GM19238 (cell line): ENCODE measurements at regions not wholly inside any gene's neighbourhood (a gene's known extent, or its start where the extent isn't known, plus 50 kb on each side); places are given as distances from the start of the nearest gene placed in this dataset.
"Not testable (repeated sequence)": the region's sequence is repeated elsewhere in the genome, so short reads cannot be mapped to it uniquely, and the experiment has no call there.

Experiments
- DNase-seq: peaks from one replicate; pipeline ENCODE4 v3.0.0; 2011; ENCODE audit warnings: low spot score; ENCODE audit not compliant: insufficient read length

GRCh38 chr9:115849679-115850412, 303.7 kb upstream of the PAPPA start:
- no peak for DNase-seq

DNA sequence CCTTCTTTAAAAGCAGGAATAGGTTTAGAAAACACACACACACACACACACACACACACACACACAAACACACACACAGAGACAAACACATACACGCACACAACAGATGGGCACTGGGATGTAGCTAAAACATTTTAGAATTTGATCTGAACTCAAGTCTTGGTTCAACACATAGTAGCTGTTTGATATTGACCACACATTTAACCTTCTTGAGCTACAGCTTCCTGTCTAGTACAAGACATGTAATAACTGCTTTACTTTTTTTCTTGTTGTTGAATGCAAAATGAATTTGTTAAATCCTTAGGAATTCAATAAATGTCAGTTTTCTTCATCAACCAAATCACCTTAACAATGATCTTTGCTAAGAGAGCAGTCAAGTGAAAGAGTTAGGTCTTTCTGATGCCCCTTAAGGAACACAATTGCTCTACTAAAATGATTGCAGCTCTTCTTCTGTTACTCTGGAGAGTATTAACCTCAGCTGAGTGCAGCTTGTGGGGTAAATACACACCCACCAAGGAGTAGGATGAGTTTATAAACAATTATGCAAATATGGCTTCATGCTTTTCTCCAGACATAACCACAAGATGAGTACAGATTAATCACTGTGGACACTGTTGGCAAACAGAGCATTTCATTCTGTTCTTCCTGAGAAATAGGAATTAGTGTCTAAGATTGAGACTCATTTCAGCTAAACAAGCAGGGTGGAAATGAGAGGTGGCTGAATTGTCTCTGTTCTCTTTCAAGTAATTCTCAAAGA, 302.9 kb upstream of the PAPPA start:
- DNase-seq = no peak

- no peak for DNase-seq
Measured at GRCh38 chr9:115855458-115856133, 298.0 kb upstream of the PAPPA start.

DNA sequence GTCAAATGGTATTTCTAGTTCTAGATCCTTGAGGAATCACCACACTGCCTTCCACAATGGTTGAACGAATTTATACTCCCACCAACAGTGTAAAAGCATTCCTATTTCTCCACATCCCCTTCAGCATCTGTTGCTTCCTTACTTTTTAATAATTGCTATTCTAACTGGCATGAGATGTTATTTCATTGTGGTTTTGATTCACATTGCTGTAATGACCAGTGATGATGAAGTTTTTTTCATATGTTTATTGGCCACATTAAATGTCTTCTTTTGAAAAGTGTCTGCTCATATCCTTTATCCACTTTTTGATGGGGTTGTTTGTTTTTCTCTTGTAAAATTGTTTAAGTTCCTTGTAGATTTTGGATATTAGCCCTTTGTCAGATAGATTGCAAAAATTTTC, 295.2 kb upstream of the PAPPA start:
- DNase-seq = not testable (repeated sequence)

DNA sequence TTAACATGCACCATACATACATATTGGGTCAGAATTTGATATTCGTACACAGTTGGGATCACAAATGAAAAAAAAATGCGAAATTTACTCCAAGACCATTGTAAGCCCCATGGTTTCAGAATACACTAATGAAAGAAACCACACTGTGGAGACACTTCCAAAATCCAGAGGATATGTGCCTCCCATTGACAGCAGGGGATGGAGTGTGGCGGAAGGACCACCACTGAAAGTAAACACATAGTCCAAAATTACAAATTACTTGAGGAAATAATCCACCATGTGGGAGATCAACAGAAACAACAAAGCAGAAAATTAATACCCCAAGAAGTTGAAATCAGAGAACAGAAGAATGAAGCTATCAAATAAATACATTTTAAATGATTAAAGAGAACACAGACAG, 291.6 kb upstream of the PAPPA start:
- no peak for DNase-seq

GRCh38 chr9:115864581-115864980, 289.0 kb upstream of the PAPPA start:
- no peak for DNase-seq

DNA sequence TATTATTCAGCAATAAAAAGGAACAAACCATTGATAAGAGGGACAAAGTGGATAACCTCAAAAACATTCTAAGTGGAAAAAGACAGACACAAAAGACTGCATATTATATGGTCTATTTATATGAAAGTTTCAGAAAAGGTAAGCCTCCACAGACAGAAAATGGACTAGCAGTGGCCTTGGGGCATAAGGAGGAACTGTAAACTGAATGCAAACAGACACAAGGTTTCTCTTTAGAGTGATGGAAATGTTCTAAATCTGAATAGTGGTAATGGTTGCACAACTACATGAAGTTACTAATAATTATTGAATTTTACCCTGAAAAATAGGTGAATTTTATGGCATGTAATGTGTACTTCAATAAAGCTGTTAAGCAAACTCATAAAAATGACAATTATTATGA, 286.3 kb upstream of the PAPPA start:
- DNase-seq = no peak

DNA sequence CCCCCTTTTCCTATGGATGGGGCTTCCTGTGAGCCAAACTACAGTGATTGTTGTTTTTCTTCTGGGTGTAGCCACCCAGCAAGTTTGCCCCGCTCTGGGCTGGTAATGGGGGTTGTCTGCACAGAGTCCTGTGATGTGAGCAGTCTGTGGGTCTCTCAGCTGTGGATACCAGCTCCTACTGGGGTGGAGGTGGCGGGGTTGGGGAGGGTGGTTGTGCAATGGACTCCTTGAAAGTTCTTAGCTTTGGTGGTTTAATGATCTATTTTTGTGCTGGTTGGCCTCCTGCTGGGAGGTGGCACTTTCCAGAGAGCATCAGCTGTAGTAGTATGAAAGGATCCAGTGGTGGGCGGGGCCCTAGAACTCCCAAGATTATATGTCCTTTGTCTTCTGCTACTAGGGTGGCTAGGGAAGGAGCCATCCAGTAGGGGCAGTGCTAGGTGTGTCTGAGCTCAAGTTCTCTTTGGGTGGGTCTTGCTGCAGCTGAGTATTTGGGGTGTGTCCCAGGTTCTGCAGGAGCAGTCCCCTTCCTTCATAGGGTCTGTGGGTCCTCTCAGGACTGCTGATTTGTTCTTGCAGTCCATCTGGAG, 275.6 kb upstream of the PAPPA start:
- DNase-seq = no peak

DNA sequence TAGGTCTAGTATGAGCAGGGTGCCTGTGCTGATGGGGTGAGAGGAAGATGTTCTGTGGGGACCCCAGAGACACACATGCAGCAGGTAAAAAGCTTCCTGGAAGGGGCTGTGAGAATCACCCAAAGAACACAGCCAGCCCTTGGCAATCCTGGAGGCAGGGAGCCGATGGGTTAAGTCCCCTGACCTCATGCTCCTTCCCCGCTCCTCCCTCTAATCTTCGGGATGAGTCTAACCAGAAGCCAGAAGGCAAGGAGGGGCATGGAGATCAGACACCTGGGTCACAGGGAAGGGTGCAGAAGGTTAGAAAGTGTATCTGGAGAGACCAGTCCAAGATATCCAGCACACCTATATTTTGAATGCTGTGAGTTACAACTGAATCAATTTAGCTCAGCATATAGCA, 274.1 kb upstream of the PAPPA start:
- no peak for DNase-seq

- no peak for DNase-seq
Measured at GRCh38 chr9:115880221-115880885, 273.2 kb upstream of the PAPPA start.

GRCh38 chr9:115882911-115883310, 270.7 kb upstream of the PAPPA start:
- DNase-seq = no peak

DNA sequence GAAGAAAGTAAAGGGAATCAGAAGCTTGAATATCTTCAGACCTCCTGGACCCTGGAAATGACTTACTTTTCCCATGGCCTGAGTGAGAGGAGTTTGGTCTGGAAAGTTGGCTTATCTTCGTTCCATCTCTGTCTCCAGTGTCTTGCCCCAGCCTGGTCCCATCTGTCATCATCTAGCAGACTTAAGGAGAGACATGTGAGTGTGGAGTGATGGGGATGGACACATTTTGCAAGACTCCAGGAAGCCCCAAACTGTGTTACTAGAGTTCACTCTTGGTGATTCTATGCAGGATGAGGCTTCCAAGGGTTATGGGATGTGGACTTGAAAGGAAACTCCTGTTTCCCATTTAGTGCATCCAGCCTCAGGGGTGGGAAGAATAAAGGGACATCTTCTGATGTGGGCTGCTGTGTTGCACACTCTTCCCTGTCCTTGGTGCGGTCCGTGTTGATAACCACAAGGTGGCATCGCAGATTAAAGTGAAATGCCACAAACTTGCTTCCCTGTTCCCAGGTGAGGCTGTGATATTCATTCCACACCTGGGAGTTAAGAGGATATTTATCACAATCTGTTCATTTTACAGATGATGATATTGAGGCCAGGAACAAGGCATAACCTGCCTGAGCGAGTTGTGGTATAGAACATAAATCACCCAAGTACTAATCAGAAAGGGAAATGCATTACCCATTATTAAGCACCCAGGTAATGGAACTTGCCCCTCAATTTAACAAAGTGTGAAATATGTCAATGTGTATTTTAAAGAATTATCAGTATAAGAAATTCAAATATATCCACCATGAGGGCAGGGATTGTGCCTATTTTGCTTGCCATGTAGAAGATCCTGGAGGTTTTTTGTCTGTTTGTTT, 269.9 kb upstream of the PAPPA start:
- no peak for DNase-seq

- no peak for DNase-seq
Measured at GRCh38 chr9:115884846-115885245, 268.7 kb upstream of the PAPPA start.

- DNase-seq = no peak
Measured at GRCh38 chr9:115888131-115888530, 265.5 kb upstream of the PAPPA start.

DNA sequence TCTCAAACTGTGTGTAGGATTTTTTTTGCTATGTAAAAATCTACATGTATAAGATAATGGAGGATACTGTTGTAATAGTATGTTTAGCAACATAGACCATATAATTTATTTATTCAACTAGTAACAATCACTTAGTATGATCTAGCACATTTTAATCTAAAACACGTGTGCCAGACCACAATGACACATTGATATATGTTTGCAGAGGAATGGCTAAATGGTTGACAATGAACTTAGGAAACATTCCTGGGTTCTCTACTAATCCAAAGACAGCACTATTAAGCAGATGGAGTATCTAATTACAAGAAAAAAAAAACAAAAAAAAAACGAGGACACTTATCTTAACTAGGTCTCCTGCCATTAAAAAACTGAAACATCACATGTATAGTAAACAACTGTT, 261.7 kb upstream of the PAPPA start:
- no peak for DNase-seq

DNA sequence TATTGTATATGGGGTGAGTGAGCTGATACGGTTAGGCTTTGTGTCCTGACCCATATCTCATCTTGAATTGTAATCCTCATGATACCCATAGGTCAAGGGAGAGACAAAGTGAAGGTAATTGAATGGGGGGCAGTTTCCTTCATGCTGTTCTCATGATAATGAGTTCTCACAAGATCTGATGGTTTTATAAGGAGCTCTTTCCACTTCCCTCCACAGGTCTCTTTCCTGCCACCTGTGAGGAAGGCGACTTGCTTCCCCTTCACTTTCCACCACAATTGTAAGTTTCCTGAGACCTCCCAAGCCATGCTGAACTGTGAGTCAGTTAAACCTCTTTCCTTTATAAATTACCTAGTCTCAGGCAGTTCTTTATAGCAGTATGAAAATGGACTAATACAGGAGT, 255.1 kb upstream of the PAPPA start:
- not testable (repeated sequence) for DNase-seq

- DNase-seq = no peak
Measured at GRCh38 chr9:115900698-115901097, 252.9 kb upstream of the PAPPA start.

DNA sequence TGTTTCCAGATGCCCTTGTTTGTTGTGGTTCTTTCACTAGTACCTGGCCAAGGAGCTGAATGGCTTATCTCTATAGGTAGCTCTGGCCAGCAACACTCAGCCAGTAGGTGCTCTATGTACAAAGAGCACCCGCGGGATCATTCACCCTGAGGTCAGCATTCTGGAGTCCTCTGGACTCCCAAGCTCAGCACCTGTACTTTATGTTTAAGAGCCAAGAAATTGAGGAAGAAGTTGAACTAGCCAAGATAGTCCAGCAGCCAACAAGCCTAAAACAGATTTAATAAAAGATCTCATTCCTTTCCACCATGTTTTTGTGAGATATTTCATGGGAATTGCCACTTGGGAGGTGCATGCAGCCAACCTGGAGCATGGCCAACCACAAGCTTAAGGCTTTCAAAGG, 242.6 kb upstream of the PAPPA start:
- no peak for DNase-seq

- DNase-seq = no peak
Measured at GRCh38 chr9:115912086-115912485, 241.5 kb upstream of the PAPPA start.

DNA sequence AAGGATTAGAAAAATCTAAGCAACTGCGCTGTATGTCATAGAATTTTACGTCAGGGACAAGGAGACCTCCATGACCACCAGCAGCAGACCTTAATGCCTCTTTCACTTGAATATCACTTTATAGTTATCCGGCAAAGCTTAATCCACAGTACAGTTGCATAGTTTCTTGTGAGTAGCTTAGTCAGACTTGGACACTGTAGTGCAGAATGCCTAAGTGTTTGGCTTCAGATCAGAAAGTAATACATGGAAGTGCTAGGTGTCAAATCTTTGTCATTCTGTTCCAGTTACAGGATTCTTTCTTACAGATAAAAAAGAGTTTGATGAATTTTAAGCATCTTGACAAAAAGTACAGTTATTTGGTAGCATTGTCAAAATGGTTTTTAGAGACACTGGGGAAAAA, 239.9 kb upstream of the PAPPA start:
- DNase-seq = no peak

- DNase-seq = no peak
Measured at GRCh38 chr9:115914291-115914690, 239.3 kb upstream of the PAPPA start.
